SW480 (cell line): ENCODE measurements at regions not wholly inside any gene's neighbourhood (a gene's known extent, or its start where the extent isn't known, plus 50 kb on each side); places are given as distances from the start of the nearest gene placed in this dataset.
"Not testable (repeated sequence)": the region's sequence is repeated elsewhere in the genome, so short reads cannot be mapped to it uniquely, and the experiment has no call there.

ENCODE experiments used
- DNase-seq: peaks from one replicate; pipeline ENCODE4 v3.0.0-alpha.2; 2016; ENCODE audit warnings: low spot score

DNA sequence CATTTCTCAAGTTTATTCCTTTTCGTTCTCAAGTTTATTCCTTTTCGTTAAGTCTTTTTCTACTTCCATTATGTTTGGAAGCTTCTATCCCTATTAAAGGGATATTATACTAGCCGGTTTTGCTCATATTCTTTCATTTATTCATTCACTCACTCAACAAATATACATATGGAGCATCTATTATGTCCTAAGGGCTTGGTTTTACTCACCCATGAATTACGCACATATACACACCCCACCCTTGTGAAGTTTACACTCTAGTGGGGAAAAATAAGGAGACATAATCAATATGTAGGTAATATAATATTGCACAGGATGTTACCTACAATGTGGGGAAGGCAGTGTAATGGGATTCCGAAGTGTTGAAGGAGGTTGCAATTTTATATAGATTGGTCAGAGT, 90.5 kb downstream of the ACTL7B start:
- no peak for DNase-seq

DNA sequence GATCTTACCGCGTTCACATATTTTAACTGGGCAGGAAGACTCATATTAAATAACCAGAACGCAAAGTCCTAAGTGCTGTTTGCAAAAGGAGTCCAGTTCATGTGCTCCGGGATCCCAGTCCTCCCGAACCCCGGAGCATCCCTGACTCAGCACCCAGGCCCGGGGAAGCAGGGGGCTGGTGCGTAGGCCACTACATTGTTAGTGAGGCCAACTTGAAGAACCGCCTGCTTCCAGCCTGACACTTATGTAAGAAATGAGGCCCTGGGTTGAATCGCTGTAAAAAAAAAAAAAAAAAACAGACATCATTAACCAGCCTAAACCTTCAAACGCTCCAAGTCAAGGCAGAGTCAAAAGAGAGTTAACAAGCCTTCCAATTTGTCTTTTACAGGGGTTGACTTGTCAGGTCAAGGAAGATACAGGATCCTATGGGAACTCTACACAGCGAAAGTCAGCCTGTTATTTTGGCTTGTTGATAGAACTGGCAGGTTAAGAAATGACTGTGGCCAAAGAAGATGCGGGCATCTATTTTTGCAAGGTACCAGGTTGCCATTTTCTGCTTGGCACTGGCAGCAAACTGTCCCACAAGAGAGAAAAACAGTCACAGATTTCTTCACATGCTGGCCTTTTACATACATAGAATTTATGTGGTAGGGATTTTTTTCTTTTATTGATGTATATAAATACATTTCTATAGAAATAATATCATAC, 93.3 kb downstream of the ACTL7B start:
- no peak for DNase-seq

DNA sequence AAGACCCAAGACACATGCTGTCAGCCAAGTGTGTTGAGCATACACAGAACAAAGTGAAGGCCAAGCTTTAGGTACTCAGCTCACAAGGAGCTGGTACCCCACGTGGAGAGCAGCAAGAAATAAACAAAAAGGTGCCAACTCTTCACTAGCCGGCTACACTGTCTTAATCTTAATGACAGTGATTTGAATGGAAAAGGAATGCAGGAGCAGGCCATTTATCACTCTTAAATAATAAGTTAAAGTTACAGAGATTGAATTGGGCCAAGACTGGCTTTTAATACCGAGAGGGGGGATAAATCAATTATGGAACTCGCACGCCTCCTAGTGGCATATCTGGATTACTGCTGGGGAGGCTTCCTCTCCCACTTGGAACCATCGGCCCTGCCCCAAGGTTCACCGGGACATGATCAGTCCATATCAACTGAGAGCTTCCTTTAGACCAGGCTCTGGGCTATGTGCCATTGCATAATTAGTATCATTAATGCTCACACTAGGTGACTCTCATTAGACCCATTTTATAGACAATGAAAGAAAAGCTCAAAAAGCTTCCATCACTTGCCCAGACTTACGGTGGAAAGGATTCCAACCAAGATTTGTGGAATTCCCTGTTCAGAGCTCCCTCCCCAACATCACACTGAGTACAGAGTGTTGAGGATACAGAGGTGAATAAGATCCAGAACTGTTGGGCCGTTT, 94.0 kb downstream of the ACTL7B start:
- peak; percentile 69 for DNase-seq

DNA sequence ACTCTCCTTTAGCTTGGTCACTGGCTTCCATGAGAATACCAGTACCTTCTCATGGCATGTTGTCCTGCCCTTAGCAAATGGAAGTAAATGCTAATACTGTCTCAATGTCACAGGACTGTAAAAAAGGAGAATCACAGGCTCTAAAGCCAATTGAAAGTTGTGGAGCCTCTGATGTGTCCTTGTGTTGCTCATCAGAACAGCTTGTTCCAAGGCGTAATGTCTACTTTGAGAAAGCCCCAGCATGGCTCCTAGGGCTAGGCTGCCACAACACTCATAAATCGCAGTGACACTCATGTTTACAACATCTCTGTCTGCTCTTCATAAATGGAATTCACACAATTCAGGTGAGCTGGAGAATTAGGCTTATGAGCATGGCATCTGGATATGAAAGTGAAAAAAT, 94.9 kb downstream of the ACTL7B start:
- DNase-seq, result no peak

DNA sequence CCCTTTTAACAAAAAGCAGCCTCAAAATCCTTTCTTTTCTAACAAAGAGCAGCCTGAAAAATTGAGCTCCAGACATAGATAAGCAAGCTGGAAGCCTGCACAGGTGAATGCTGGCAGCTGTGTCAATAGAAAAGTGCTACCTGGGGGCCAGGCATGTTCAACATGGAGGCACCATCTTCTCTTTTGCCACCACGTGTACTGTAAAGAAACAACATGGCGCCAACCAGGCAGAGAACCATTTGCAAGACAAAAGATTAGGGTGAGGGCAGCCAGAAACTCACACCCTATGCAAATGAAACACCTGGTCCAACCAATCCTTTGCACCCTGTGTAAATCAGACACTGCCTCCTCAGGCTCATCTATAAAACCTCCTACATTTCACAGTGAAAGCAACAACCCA, 96.0 kb downstream of the ACTL7B start:
- no peak for DNase-seq

DNA sequence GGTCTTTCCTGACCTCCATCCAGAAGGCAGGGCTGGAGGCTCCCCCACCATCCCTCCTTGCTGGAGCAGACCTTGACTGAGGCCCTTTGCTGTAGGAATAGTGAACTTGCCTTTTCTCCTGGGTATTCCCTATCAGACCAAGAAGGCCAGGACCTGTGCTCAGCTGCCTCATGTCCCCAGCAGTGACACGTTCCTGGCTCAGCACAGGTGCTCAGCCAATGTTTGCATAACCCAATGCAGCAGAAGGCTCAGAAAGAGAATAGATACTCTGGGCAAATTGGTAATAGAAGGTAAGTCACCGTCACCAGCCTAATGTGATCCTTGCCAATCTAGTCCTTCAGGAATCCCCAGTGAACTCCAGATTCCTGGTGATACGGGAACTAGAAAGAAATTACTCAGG, 96.4 kb downstream of the ACTL7B start:
- no peak for DNase-seq

DNA sequence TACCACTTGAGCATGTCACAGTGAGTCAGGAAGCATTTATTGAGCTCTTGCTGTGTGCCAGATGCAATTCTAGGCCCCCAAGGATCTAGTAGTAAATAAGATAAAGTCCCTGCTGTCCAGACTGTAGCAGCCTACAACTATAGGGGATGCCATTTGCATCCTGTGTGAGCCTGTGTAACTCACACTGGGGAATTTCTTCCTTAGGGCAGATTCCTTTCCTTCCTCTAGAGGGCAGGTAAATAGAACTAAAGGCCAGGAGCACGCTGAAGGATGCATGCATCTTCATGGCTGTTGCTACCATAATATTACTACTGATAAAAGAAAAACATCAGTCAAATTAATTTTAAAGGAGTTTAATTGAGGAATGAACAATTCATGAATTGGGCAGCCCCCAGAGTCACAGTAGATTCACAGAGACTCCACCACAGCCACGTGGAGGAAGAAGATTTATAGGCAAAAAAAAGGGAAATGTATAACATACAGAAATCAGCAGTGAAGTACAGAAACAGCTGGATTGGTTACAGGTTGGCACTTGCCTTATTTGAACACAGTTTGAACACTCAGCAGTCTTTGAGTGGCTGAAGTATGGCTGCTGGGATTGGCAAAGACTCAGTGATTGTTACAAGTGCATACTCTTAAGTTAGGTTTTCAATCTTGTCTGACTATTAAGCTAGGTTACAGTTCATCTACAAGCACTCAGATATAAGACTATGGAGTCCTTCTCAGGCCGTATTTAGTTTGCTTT, 98.9 kb downstream of the ACTL7B start:
- peak; percentile 25 for DNase-seq

DNA sequence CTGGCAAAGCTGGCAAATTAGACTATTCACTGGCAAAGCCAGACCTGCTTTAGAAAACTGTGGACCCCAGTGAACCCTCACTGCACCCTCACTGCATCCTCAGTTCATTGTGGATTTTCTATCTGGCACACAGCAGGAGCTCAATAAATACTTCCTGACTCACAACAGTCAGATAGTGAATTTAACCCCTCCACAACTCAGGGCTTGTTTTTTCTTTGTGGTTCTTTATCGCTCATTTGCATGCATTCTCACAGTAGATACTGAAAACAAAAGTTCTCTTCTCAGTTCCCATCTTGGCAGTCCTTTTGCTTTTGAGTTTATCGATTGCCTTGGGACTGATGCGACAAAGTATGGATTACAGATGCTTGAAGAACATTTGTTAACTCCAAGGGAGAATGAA, 99.8 kb downstream of the ACTL7B start:
- DNase-seq, result no peak

DNA sequence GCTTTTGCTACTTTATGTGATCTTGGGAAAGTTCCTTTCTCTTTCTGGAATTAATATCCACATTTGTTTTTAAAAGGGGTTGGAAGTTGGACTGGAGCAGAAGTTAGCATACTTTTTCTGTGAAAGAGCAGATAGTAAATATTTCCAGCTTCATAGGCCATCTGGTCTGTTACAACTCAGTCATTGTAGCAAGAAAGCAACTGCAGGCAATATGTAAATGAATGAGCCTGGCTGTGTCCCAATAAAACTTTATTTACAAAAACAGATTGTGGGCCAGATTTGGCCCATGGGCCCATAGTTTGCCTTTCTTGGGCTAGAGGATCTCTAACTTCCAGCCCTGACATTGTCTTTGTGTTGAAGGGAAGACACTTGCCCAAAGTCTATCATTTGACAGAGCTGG, 104.4 kb downstream of the ACTL7B start:
- no peak for DNase-seq

DNA sequence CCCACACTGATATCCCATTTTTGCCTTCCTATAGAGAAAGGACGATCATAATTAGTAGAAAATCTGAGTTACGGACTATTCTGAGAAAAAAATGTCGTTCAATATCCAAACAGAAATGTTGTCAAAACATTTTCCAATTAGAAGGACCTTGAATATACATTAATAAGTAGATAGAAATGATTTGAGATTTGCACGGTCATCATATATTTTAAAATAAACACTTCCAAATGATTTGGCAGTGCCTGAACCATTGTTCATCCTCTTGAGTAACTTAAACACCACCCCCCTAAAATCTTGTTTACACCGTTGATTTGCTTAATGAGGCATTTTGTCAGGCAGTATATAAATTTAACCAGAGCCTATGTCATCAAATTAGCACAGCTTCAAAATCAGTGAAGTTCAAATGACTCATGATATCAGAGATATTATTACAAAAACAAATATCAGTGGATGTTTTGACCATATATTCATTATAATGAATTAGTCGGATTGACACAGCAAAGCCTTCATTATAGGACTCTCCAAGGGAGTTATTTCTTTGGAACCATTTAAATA, 105.0 kb downstream of the ACTL7B start:
- DNase-seq, result no peak

DNA sequence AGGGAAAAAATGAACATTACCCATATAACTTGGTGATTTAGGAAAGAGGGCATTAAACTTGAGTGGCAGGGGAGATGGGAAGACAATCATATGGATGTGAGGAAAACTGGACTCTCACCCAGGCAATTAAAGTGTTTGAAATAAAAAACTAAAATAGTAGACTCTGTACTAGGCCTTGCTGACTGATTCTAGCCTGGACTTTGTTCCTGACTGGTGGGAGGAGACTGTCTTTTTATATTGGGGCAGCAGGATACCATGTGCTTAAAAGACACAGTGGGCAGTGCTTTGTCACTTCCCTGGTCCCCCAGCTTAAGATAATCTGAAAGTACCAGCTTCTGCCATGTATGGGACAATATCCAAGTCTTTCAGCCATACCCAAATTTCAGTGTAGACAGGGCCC, 107.0 kb downstream of the ACTL7B start:
- no peak for DNase-seq

DNA sequence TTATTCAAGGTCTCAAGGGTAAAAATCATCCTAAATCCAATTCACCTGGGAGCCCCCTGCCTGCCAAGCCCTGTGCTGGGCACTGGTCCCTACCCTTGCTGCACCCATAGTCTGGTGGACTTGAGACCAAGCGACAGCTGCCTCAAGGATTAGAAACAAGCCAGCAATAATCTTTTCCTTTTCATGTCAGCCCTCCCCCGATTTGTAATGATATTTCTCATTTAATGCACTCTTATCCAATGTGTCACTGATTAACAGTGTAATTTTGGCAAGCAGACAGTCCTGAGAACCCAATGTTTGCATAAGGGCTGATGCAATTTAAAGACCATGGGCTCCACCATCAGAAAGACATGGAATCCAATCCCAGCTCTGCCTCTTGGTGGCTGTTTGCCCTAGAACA, 108.9 kb downstream of the ACTL7B start:
- no peak for DNase-seq

DNA sequence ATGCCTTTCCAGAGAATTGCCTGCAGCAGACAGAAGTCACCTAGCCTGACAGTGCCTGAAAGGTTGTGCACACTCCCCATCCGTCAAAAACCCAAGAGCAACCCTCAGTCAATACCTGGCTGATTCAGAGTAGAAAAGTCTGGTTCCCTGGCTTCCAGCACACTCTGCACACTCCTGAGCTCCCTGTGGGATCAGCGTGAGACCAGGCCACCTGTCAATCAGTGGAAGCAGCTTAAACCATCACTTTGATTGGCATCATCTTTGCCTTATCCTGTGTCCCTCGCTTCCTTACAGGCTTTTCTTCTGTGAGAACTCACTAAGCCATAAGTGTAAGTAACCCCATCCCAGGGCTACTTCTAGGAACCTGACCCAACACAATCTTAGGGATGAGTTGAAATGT, 109.8 kb downstream of the ACTL7B start:
- DNase-seq, result no peak

DNA sequence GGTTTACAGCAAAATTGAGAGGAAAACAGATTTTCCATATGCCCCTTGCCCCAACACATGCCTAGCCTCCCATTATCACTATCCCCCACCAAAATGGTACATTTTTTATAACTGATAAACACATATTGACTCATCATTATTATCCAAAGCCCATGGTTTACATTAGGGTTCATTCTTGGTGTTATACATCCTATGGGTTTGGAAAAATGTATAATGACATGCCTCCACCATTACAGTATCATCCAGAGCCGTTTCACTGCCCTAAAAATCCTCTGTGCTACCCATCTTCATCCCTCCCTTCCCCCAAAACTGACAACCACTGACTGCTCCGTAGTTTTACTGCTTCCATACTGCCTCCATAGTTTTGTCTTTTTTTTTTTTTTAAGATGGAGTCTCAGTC, 111.1 kb downstream of the ACTL7B start:
- no peak for DNase-seq

DNA sequence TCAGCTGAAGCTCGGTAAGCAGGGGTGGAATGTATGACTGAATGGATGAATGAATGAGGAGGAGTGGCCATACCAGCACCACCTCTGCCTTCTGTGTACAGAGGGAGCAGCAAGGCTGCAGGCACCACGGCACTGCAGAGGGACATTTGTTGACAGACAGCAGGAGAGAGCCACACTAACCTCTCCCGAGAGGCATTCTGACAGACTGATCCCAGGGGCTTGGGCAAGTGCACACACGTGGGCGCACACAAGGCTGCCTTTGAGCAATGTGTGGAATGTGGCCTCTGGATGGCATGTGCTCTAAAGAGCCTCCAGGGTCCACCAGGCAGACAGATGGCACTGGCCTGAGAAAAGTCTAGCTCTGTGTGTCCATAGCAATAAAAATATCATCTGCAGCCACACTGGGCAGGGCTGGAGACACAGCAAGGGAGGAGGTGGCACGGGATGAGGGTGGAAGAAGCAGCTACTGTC, 111.8 kb downstream of the ACTL7B start:
- peak; percentile 74 for DNase-seq

DNA sequence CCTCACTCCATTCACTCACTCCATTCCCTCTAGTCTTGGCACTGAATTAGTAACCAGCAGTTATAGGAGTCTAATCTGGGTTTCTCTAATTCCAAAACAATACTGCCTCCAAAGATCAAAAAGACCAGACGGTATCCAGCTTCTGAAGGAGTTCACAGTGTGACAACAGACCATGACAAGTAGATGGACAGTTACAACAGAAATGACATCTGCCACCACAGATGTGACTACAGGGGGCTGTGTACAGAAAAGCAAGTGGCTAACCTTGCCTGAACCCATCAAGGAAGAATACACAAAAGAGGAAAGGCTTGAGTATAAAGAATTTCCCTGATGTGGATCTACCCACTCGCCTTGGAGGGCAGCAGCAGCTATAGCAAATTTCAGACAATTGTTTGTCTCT, 112.4 kb downstream of the ACTL7B start:
- DNase-seq, result no peak

DNA sequence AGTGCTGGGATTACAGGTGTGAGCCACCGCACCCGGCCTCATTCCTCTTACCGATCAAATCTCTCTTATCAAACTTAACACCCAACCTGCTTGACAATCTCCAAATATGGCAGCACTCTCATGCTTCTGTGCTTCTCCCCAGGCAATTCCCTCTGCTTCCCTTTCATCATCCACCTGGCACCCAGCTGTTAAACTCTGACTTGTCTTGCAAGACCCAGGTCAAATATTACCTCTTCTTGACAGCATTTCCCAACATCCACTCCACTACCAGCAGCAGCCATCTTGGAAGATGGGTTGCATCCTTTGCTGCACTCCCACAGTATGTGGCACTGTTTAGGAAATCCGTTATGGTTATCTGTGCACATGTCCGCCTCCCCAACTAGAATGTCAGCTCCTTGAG, 113.6 kb downstream of the ACTL7B start:
- no peak for DNase-seq

DNA sequence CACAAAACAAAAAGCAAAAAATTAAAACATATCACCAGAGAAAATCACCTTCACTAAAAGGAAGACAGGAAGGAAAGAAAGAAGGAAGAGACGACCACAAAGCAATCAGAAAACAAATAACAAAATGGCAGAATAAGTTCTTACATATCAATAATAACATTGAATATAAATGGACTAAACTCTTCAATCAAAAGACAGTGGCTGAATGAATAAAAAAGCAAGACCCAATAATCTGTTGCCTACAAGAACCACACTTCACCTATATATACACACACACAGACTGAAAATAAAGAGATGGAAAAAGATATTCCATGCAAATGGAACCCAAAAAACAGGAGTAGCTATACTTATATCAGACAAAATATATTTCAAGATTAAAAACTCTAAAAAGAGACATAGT, 124.5 kb downstream of the ACTL7B start:
- DNase-seq, result not testable (repeated sequence)

DNA sequence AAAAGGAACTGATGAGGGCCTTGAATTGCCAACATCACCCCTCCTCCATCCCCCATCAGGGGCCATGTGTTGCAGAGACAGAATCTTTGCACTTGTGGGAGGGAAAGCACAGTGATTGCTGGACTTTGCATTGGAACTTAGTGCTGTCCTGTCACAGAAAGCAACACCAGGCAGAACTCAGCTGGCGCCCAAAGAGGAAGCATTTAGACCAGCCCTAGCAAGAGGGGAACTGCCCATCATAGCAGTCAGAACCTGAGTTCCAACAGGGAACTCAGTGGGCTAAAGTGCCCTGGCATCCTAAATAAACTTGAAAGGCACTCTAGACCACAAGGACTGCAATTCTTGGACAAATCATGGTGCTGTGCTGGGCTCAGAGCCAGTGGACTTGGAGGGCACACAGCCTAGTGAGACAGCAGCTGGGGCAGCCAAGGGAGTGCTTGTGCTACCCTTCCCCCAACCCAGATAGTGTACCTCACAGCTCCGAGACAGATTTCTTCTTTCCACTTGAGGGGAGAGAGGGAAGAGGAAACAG, 128.1 kb downstream of the ACTL7B start:
- DNase-seq, result no peak

DNA sequence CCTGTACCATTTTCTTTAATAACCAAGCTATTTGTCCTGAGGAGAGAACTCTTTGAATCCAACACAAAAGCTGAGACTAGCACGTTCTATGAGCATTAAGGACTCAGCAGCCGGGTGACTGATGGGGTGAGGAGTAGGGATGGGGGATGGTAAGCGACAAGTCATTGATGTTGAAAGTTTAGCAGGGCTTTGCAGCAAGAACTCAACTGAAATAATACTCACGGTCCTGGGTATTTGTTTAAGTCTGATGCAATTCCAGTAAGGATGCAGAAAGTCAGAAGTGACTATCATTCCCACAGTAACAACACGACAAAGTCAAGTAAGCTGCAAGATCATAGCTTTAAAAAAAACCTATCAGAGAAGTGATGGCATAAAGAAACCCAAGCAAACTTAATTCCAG, 131.1 kb downstream of the ACTL7B start:
- no peak for DNase-seq

DNA sequence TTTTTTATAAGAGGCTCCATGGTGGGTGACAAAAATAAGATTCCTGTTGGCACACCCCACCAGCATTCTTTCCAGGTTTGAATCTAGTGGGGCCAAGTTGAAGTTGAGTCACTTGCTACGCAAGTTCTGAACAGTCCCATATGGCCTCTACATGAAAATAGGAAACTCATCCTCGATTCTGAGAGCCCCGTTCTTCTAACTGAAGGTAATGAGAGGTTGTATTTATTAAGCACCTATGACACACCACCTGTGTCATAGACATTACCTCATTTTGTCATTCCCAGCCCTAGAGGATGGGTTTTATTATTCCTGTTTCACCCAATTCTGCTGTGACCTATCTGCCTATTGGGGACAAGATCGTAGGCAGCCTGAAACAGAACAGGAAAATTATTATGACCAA, 131.7 kb downstream of the ACTL7B start:
- DNase-seq, result no peak

DNA sequence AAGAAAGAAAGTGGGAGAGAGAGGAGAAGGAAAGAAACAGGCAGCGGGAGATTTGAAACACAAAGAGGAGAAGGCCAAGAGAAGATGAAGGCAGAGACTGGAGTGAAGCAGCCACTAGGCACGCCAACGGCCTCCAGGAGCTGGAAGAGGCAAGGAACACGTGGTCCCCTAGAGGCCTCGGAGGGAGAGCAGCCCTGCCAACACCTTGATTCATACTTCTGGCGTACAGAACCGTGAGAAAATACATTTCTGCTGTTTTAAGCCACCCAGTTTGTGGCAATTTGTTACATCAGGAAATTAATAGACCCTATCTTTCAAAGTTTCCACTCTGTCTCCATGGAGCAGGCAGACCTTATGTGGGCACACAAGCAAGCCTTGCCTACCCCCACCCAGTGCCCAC, 133.4 kb downstream of the ACTL7B start:
- no peak for DNase-seq

DNA sequence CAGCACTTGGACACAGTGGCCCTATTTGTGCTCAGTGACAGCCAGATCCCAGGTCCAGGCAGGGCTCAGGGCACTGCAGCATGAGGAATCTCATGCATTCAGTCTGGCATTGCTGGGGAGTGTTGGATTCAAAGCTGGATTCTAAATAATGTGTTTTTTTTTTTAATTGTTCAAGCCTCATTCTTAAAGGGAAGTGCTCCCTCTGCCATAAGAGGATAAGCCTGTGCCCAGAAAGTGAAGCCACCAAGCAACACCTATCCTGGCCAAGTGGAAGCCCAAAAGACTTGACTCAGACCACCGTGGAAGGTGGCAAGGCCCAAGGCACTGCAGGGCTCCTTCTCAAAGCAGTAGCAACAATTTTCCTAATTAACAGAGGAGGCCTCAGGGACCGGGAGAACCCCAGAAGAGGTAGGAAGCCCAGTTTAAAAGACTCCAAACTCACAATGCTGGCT, 135.6 kb downstream of the ACTL7B start:
- DNase-seq, result no peak
